ENCODE measurements at regions not wholly inside any gene's neighbourhood (a gene's known extent, or its start where the extent isn't known, plus 50 kb on each side); places are given as distances from the start of the nearest gene placed in this dataset.
"Not testable (repeated sequence)": the region's sequence is repeated elsewhere in the genome, so short reads cannot be mapped to it uniquely, and the experiment has no call there.

DNA sequence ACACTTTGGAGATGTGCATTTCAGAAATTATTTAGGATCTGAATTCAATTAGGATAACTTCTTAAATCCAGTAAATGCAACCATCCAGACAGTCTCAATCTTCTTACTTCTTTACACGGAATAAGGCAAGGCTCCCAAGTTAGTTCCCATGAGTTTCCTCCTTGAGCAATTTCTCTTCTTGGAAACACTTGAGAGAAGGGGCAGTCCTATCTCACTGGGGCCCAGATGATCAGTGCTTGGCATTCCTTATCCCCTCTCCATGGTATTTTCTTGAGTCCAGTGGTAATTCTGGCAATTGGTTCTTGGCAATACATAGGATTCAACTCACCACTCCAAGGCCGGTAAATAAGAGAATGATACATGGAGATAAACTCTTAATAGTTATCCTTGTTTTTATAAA lies 87.1 kb upstream of the PTHLH start:
- DNase-seq (ENCODE audit: low spot score) = no peak
- no peak for ATAC-seq

DNA sequence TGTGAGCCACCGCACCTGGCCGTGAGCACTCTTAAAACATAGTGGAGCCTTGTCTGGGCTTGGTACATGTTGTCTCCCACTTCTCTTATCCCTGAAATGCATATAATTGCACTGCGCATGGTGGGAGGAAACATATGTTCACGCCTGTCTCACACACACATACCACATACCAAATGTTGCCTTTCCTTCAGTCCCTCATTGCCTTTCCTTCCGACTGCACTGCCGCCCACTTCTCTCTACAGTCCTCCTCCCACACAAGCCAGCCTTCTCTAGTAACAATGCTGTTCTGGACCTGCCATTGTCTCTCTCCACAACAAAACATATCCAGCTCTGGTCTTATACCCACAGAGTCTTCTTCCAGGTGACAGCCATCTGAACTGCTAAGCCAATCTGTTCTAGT lies 88.3 kb upstream of the PTHLH start:
- DNase-seq (ENCODE audit: low spot score) = no peak
- ATAC-seq = no peak

DNA sequence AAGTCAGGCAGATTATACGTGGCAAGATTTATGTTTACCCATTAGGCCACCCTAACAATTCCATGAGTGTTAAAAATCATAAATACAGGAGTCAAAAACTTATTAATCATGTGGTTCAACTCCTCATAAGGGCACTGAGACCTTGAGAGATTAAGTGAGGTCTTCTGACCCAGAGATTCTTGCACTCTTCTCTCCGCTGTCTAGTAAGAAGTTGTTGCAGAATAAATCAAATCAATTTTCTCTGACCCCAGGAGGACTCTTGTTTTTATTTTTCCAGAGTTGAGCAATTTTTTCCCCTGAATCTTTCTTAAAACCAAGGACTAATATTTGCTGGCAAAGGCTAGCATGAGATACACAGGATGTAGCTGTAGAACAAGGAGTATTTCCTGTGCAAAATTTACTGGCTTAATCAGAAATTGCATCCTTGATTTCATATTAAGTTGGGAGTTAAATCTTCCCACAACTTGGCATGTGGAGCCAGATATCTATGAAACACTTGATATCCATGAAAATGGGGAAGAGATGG lies 90.9 kb upstream of the PTHLH start:
- no peak for ATAC-seq
- DNase-seq (ENCODE audit: low spot score) = no peak

DNA sequence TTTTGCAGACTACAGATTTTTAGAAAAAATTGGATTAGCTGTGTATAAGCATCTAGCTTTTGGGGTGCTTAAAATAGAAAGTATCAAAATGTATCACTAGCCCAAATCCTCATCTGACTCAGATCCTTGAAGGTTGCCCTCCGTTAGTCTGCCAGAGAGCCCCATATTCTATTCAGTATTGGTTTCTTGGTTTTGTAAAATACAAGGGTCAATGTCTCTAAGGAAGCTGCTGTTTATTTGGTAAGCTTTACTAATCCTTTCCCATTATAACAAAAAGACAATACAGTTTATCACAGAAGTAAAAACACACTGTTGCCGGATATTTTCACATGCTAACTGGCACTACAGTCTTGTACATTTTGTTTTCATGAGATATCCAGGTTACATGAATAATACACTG lies 92.8 kb upstream of the PTHLH start:
- no peak for ATAC-seq

DNA sequence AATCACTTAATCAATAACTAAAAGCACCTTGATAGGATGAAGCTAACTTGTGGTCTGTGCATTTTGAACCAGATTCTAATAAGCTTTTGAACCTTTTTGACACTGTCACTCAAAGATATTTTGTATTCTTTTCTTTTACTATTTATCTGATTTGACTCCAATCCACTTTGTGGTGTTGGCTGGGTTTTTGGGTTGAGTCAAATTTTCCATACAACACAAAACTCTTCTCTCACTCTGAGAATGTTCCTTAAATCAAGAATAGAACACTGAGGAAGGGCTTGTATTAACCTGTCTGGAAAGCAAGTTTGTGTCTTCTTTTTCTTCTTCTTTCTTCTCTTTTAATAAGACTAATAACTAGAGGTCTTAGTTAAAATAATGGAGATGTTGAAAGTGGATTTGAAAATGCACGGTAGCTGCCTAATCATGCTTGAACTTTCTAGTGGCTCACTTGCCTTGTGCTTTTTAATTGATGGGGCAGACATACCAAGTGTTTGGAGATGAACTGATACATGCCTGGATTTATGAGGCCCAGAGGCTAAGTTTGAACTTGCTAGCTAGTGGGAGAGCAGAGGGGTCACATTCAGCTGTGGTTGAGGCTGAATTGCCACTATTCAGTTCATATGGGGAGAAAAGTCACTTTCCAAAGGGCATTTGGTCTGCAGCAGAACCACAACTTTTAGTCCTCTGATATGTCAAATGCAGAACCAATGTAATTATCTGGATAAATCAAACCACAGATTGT lies 93.5 kb upstream of the PTHLH start:
- no peak for DNase-seq (ENCODE audit: low spot score)
- no peak for ATAC-seq

More for the DNA sequence above, 92.8 kb upstream of the PTHLH start:
- no peak for DNase-seq (ENCODE audit: low spot score)

DNA sequence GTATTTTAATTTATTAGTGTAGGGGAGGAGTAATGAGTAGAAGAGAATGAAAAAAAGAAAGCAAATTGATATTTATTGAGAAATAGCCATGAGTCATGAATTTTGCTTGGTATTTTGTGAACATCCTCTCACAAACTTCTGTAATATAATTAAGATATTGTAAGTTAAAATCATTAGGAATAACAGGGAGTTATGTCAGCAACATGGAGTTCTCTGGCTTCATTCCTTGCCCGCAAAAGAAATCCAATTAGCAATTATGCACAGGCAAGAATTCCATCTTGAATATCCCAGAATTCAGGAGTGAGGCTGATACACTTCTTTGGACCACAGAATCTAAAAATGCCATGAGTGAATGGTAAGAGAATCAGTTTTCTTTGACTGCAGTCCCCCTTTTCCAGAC lies 94.3 kb upstream of the PTHLH start:
- no peak for ATAC-seq
- no peak for DNase-seq (ENCODE audit: low spot score)

DNA sequence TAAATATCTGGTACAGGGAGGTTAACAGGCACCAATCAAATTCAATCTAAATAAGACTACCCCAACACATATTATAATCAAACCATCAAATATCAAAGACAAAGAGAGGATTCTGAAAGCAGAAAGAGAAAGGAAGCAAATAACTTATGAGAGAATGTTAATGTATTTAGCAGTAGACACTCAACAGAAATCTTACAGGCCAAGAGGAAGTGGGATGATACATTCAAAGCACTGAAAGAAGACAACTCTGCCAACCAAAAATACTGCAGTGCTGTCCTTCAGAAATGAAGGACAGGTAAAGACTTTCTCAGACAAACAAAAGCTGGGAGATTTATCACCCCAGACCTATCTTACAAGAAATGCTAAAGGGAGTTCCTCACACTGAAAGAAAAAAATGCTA lies 95.9 kb upstream of the PTHLH start:
- DNase-seq (ENCODE audit: low spot score) = no peak
- ATAC-seq = no peak

DNA sequence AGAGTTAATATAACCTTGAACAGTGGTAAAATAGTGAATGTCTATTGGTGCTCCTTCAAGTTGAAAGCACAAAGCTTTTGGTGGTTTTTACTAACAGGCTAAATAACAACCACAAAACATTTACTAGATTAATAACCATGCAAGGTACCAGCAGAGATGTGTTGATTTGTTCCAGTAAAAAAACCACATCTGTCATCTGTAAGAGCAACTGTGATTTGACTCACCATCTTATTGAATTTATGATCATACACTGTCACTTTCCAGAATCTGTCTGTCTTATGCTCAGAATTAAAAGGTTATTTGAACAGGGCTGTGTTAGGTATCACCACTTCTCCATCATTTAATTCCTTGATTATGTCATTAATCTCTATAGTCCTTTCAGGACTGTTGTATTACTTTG lies 107.0 kb upstream of the PTHLH start:
- ATAC-seq (no peak), DNase-seq (ENCODE audit: low spot score) (no peak)

DNA sequence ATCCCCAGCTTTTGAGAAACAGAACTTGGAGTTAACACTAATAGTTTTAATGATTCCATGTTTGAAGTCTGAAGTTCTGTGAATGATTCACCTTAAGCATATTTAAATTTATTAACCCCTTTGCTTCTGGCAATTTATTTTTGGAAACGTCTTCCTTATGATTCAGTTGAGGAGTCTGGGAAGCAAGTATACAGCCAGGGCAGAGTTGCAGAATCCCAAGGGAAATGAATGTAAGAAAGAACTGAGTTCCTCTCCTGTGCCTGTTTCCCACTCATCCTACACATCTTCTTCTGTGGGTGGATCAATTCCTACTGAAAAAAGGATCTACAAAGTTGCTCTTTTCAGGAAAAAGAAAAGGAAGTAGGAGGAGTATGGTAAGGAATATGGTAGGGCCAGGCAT lies 108.2 kb upstream of the CCDC91 start:
- ATAC-seq (no peak), DNase-seq (ENCODE audit: low spot score) (no peak)

DNA sequence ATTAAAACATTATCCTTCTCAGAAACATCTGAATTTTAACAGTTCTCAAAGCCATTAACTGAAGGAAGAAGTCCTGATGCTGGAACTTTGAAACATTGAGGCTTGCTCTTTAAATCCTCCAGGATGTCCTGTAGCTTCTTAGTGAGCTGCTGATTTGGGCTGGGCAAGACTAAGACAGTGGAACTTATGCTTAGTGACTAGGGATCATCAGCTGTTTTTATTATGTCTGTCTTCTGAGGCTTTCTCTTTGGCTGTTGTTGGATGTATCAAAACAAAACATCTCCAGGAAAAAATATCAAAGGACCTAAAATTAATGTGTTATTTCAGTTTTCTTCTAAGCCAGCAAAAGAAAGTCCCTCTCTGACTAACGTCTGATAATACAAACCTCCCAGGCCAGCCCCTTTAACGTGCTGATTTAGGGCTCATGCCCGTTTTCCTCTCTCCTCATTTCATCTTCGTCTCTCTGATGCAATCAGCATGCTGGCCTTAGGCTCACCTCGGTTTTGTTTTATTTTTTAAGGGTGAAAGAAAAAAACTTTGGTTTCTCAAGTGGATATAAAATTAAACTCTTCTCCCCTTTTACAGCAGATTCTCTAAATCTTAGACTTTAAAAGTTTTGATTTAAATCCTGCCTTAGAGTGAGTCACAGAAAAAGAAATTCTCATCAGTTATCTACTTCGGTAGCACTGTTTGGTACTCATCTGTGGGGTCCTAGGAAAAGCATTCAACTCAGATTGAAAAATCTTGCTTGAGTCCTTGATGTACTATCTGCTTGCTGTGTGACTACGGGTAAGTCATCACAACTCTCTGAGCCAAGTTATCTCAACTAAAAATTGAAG lies 106.2 kb upstream of the CCDC91 start:
- DNase-seq (ENCODE audit: low spot score) (no peak), ATAC-seq (no peak)

DNA sequence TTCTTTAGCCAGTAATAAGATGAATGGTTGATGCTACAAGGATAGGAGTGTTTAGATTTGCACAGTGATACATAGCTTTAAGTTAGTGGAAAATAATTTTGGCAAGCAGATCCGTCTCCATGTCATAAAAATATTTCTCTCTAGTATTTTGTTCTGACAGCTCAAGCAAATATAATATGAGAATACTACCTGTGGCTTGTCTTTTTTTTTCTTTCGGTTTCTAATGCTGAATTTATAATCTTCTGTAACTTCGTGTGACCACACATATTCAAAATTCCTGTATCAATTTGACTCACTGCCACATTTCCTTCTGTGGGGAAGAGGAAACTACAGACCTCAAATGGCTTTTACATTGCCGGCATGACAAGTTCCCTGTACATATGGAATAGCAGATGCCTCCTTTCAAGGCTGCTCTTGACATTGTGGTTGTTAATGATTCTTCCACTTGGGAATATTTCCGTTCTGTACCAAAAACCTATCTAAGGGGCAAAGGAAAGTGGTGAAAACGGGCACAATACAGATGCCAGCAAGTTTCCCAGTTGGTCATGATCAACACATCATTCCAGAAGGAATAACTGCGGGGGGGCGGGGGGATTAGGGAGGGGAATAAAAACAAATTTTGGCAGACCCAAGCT lies 103.6 kb upstream of the CCDC91 start:
- DNase-seq (ENCODE audit: low spot score) = no peak
- no peak for ATAC-seq

DNA sequence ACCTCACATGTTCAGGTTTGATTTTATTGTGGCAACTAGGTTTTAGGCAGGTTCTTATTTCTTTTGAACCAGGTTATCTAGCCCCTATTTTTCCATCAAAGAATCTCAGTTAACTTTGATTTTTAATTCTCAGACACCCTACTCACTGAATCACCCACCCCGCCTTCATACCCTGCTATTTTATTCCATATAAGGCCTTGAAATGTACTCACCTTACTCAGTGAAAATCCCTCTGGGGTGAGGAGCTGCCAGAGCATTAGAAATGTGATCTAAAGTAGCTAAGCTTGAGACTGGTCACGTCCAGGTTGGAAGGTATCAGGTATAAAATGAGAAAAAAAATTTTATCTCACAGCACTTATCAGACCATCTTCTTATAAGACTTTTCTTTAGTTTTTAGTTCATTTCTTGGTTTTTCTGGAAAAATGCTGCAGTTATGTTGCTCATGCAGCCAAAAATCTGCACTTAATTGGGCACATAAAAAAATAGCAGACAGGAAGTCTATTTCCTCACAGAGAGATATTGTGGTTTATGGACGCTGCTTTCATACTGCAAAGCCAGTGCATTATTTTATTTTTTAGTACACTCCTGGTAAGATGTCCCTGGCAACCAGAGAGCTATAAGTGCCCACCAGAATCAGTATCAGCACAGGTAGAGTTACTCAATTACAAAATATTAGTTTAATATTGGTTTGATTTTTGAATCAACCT lies 101.5 kb upstream of the CCDC91 start:
- DNase-seq (ENCODE audit: low spot score) (no peak), ATAC-seq (no peak)

DNA sequence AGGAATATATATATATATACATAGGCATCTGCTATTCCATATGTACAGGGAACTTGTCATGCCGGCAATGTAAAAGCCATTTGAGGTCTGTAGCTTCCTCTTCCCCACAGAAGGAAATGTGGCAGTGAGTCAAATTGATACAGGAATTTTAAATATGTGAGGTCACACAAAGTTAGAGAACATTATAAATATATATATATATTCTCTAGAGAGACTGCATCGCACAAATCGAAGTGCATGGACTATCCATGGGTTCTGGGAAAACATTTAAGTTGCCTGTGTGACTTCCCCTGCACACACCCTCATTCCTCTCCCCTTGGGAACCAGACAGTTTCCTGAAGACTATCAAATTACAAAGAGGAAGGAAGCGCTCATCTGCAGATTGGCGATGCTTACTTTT lies 100.9 kb upstream of the CCDC91 start:
- no peak for DNase-seq (ENCODE audit: low spot score)
- no peak for ATAC-seq

DNA sequence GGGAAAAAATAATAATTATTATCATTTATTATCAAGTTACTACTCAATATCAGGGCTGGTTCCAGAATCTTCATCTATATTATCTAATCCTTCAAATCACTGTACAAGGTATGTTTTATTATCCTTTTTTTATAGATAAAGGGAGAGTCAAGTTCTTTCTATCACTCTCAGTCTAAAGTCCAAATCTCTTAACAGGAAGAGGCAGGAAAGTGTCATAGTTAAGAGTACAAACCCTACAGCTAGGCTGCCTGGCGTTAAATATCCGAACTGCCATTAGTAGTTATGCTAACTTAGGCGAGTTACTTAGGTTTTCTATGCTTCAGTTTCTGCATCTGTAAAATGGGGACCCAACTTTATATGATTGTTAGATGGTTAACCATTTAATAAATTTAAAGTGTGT lies 99.4 kb upstream of the CCDC91 start:
- ATAC-seq = no peak
- DNase-seq (ENCODE audit: low spot score) = no peak

DNA sequence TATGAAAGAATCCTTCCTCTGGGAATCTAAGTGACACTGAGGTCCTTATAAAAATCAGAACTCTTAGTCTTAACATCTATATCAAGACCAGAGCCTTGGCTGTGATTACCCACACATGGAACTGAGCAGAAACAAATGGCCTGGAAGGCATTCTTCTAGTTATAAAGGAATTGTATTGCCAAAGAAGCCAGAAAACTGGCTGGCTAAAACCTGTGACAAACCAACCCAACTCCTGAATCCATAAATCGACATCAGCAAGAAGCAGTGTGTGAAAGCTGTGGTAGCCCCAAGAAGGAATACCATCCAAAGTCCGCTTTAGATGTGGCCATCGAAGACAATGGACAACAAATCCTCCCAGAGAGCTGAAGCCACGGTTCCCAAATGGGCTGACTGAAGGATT lies 97.9 kb upstream of the CCDC91 start:
- ATAC-seq (no peak), DNase-seq (ENCODE audit: low spot score) (no peak)

DNA sequence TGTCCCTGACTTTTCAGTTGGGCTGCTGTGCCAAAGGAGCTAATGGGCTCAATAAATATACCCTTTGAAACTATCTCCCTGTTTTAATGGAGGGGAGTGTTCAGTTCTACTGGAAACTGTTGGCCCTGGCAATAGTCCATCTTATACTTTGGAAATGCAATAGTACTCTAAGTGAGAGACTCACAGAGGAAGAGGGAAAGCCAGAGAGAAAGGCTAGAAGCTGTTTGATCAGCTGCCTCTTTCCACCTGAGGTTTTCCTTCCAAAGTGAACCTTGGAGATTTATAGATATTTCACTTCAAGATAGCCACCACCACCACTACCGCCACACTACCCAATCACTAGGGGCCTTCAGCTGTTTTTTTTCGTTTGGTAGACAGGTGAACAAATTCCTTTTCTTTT lies 93.6 kb upstream of the CCDC91 start:
- no peak for DNase-seq (ENCODE audit: low spot score)
- ATAC-seq = no peak

DNA sequence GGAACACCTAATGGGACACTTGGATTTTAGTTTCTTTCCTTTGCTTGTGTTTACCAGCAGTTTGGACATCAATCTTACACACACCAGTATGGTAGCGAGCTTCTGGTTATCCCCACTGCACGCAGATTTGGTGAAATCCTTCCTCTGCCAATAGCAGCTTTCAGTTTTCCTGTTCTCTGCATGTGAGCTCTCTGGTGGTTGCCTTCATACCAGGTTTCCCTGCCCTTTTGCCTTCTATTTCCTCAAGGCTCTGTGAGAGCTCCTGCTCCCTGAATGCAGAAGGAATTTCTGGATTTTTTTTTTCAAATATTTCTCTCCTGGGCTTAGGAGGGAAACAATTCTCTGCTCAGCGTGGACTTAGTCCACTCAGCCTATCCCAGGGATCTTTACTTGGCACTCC lies 93.0 kb upstream of the CCDC91 start:
- DNase-seq (ENCODE audit: low spot score) (no peak), ATAC-seq (no peak)

DNA sequence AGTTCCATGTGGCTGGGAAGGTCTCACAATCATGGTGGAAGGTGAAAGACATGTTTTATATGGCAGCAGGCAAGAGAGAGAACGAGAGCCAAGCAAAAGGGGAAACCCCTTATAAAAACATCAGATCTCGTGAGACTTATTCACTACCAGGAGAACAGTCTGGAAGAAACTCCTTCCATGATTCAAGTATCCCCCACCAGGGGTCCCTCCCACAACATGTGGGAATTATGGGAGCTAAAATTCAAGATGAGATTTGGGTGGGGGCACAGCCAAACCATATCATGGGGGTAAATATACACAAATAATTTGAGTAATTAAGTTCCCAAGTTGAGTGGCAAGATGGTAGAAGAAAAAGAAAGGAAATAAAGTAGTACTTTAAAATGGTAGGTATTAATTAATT lies 91.0 kb upstream of the CCDC91 start:
- not testable (repeated sequence) for DNase-seq (ENCODE audit: low spot score); ATAC-seq

DNA sequence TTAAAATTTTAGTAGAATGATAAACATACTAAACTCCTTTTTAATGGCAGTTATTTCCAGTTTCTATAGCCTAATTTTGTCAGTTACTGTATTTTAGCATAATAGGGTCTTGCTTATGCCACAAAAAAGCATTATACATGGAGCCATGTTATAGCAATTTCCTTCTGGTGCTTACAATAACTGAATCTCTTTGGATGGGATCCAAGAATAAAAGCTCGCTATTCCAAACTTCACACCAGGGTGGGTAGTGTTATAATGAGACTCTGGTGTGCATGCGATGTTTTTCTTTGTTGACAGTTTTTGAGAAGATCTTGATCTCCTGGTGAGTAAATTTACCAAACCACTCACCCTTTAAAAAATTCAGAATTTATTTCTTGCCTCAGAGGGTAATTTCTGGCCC lies 90.4 kb upstream of the CCDC91 start:
- ATAC-seq (no peak), DNase-seq (ENCODE audit: low spot score) (no peak)

DNA sequence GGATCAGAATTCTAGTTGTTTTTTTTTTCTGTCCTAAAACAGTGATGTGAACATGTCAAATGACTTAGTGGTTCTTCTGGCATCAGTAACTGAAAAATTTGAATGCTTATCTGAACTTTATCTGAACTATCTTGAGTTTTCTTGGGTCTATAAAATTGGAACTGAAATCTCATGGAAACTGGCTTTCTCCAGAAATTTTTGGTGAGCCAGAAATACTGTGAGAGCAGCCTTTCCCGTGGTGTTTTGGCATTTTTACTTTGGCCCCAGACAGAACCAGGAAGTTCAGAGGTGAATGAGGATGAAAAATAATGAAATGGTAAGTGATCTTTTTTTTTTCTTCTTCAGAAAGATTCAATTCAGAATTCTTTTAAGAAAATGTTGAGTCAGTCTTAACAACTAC lies 89.5 kb upstream of the CCDC91 start:
- no peak for DNase-seq (ENCODE audit: low spot score)
- no peak for ATAC-seq

DNA sequence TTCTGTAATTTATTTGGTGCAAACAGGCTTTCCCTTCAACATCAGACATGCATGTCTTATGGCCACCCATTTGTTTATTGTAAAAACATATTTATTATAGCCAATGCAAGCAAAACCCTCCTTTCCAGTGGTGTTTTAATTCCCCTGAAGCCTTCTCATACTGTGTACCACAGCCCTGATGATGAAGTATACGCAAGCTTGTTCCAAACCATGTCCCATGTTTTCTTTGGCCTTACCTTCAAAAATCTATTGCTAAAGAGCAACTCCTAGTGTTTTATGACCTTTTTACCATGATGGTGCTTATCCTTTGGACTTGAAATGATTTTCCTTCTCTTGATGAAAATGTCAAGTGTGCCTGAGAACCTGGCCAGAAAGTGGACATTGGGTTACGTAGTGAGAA lies 85.9 kb upstream of the CCDC91 start:
- ATAC-seq = no peak

More for the DNA sequence above, 85.9 kb upstream of the CCDC91 start:
- no peak for DNase-seq (ENCODE audit: low spot score)

Data from left lobe of liver (tissue), 2 donors.